ENCODE measurements at regions not wholly inside any gene's neighbourhood (a gene's known extent, or its start where the extent isn't known, plus 50 kb on each side); places are given as distances from the start of the nearest gene placed in this dataset.

- Histone ChIP-seq H3K27ac (no peak overlapping the region), H3K4me3 (no peak overlapping the region)
- no peak for TF ChIP-seq CTCF (IDR thresholded peaks at IDR 0.05)
- no peak for DNase-seq (ENCODE audit: low spot score)
These were observed 500.8 kb upstream of the PBX1 start for GRCh38 chr1:164058198-164058597.

GRCh38 chr1:164061528-164061927, 497.5 kb upstream of the PBX1 start:
- TF ChIP-seq CTCF (IDR thresholded peaks at IDR 0.05): no peak
- DNase-seq (ENCODE audit: low spot score): no peak
- H3K27ac ChIP-seq: no peak overlapping the region
- no peak overlapping the region for H3K4me3 ChIP-seq

- TF ChIP-seq CTCF (IDR thresholded peaks at IDR 0.05): no peak
- DNase-seq (ENCODE audit: low spot score): no peak
- H3K4me3 ChIP-seq: no peak overlapping the region
- H3K27ac ChIP-seq: no peak overlapping the region
These were observed 494.5 kb upstream of the PBX1 start for GRCh38 chr1:164064501-164064900.

- no peak overlapping the region for H3K27ac ChIP-seq
- TF ChIP-seq CTCF (IDR thresholded peaks at IDR 0.05): no peak
- DNase-seq (ENCODE audit: low spot score): no peak
- H3K4me3 ChIP-seq: no peak overlapping the region
These were observed 487.7 kb upstream of the PBX1 start for GRCh38 chr1:164071288-164071687.

- no peak overlapping the region for H3K4me3 ChIP-seq
- no peak for DNase-seq (ENCODE audit: low spot score)
- no peak overlapping the region for H3K27ac ChIP-seq
- no peak for TF ChIP-seq CTCF (IDR thresholded peaks at IDR 0.05)
These were observed 472.2 kb upstream of the PBX1 start for GRCh38 chr1:164086832-164087231.

GRCh38 chr1:164087906-164088453, 471.0 kb upstream of the PBX1 start:
- Histone ChIP-seq H3K4me3 (no peak overlapping the region), H3K27ac (no peak overlapping the region)
- DNase-seq (ENCODE audit: low spot score): no peak
- no peak for TF ChIP-seq CTCF (IDR thresholded peaks at IDR 0.05)

- no peak for DNase-seq (ENCODE audit: low spot score)
- no peak for TF ChIP-seq CTCF (IDR thresholded peaks at IDR 0.05)
- Histone ChIP-seq H3K27ac (no peak overlapping the region), H3K4me3 (no peak overlapping the region)
These were observed 466.2 kb upstream of the PBX1 start for GRCh38 chr1:164092603-164093353.

Measured in coronary artery (tissue), 2 donors.